ENCODE measurements at regions not wholly inside any gene's neighbourhood (a gene's known extent, or its start where the extent isn't known, plus 50 kb on each side); places are given as distances from the start of the nearest gene placed in this dataset.

- TF ChIP-seq GATA3 (IDR thresholded peaks at IDR 0.05; ENCODE audit: low read depth, low read length) (no peak), GATA2 (IDR thresholded peaks at IDR 0.05; ENCODE audit: low read depth, low read length) (no peak)
Observed at GRCh38 chr5:104400941-104401340, 838.4 kb upstream of the NUDT12 start.

- TF ChIP-seq GATA2 (IDR thresholded peaks at IDR 0.05; ENCODE audit: low read depth, low read length) (no peak), GATA3 (IDR thresholded peaks at IDR 0.05; ENCODE audit: low read depth, low read length) (no peak)
Observed at GRCh38 chr5:104385906-104386305, 823.3 kb upstream of the NUDT12 start.

GRCh38 chr5:104375345-104375744 lies 812.8 kb upstream of the NUDT12 start:
- TF ChIP-seq GATA2 (IDR thresholded peaks at IDR 0.05; ENCODE audit: low read depth, low read length) (no peak), GATA3 (IDR thresholded peaks at IDR 0.05; ENCODE audit: low read depth, low read length) (no peak)

- no peak for TF ChIP-seq GATA2 (IDR thresholded peaks at IDR 0.05; ENCODE audit: low read depth, low read length)
- no peak for TF ChIP-seq GATA3 (IDR thresholded peaks at IDR 0.05; ENCODE audit: low read depth, low read length)
Observed at GRCh38 chr5:104372796-104373195, 810.2 kb upstream of the NUDT12 start.

- TF ChIP-seq GATA3 (IDR thresholded peaks at IDR 0.05; ENCODE audit: low read depth, low read length) (no peak), GATA2 (IDR thresholded peaks at IDR 0.05; ENCODE audit: low read depth, low read length) (no peak)
Observed at GRCh38 chr5:104372376-104372775, 809.8 kb upstream of the NUDT12 start.

- TF ChIP-seq GATA2 (IDR thresholded peaks at IDR 0.05; ENCODE audit: low read depth, low read length) (no peak), GATA3 (IDR thresholded peaks at IDR 0.05; ENCODE audit: low read depth, low read length) (no peak)
Observed at GRCh38 chr5:104370523-104370922, 807.9 kb upstream of the NUDT12 start.

GRCh38 chr5:104367978-104368377 lies 805.4 kb upstream of the NUDT12 start:
- TF ChIP-seq GATA3 (IDR thresholded peaks at IDR 0.05; ENCODE audit: low read depth, low read length) (no peak), GATA2 (IDR thresholded peaks at IDR 0.05; ENCODE audit: low read depth, low read length) (no peak)

- TF ChIP-seq GATA3 (IDR thresholded peaks at IDR 0.05; ENCODE audit: low read depth, low read length) (no peak), GATA2 (IDR thresholded peaks at IDR 0.05; ENCODE audit: low read depth, low read length) (no peak)
Observed at GRCh38 chr5:104363567-104363966, 801.0 kb upstream of the NUDT12 start.

GRCh38 chr5:104361932-104362331 lies 799.3 kb upstream of the NUDT12 start:
- no peak for TF ChIP-seq GATA2 (IDR thresholded peaks at IDR 0.05; ENCODE audit: low read depth, low read length)
- no peak for TF ChIP-seq GATA3 (IDR thresholded peaks at IDR 0.05; ENCODE audit: low read depth, low read length)

GRCh38 chr5:104355350-104355749 lies 792.8 kb upstream of the NUDT12 start:
- TF ChIP-seq GATA3 (IDR thresholded peaks at IDR 0.05; ENCODE audit: low read depth, low read length) (no peak), GATA2 (IDR thresholded peaks at IDR 0.05; ENCODE audit: low read depth, low read length) (no peak)

- TF ChIP-seq GATA2 (IDR thresholded peaks at IDR 0.05; ENCODE audit: low read depth, low read length) (no peak), GATA3 (IDR thresholded peaks at IDR 0.05; ENCODE audit: low read depth, low read length) (no peak)
Observed at GRCh38 chr5:104353371-104353770, 790.8 kb upstream of the NUDT12 start.

GRCh38 chr5:104352954-104353353 lies 790.4 kb upstream of the NUDT12 start:
- no peak for TF ChIP-seq GATA2 (IDR thresholded peaks at IDR 0.05; ENCODE audit: low read depth, low read length)
- no peak for TF ChIP-seq GATA3 (IDR thresholded peaks at IDR 0.05; ENCODE audit: low read depth, low read length)

- TF ChIP-seq GATA3 (IDR thresholded peaks at IDR 0.05; ENCODE audit: low read depth, low read length) (no peak), GATA2 (IDR thresholded peaks at IDR 0.05; ENCODE audit: low read depth, low read length) (no peak)
Observed at GRCh38 chr5:104347119-104347708, 784.6 kb upstream of the NUDT12 start.

GRCh38 chr5:104345222-104346016 lies 782.8 kb upstream of the NUDT12 start:
- no peak for TF ChIP-seq GATA3 (IDR thresholded peaks at IDR 0.05; ENCODE audit: low read depth, low read length)
- no peak for TF ChIP-seq GATA2 (IDR thresholded peaks at IDR 0.05; ENCODE audit: low read depth, low read length)

- TF ChIP-seq GATA3 (IDR thresholded peaks at IDR 0.05; ENCODE audit: low read depth, low read length): no peak
- TF ChIP-seq GATA2 (IDR thresholded peaks at IDR 0.05; ENCODE audit: low read depth, low read length): no peak
Observed at GRCh38 chr5:104344809-104345208, 782.2 kb upstream of the NUDT12 start.
